H1 (cell line): ENCODE measurements at regions not wholly inside any gene's neighbourhood (a gene's known extent, or its start where the extent isn't known, plus 50 kb on each side); places are given as distances from the start of the nearest gene placed in this dataset.

Experiments used
- CBX8 ChIP-seq: fragments of 300-800, 300-1000 bp; sonication (generic); IDR thresholded peaks from 2 replicates; pipeline ENCODE4 v1.7.1; 2016; ENCODE audit warnings: low read depth, low read length, borderline replicate concordance
- EZH2 ChIP-seq: fragments of 200-600 bp; sonication (generic); IDR thresholded peaks from 2 replicates; pipeline ENCODE4 v1.7.1; 2012; ENCODE audit warnings: low read depth, mild to moderate bottlenecking, moderate library complexity, low read length, inconsistent platforms; ENCODE audit not compliant: severe bottlenecking
- JUND ChIP-seq: IDR thresholded peaks from 2 replicates; pipeline ENCODE4 v1.6.1; 2011; ENCODE audit warnings: mild to moderate bottlenecking, improper control_type of control experiment, low read length
- MAFK ChIP-seq: IDR thresholded peaks from 2 replicates; pipeline ENCODE4 v1.6.1; 2012; ENCODE audit warnings: low read depth, mild to moderate bottlenecking, improper control_type of control experiment, low read length
- RXRA ChIP-seq: IDR thresholded peaks from 2 replicates; pipeline ENCODE4 v1.6.1; 2011; ENCODE audit warnings: low read depth, mild to moderate bottlenecking, low read length, moderate library complexity; ENCODE audit not compliant: insufficient read depth
- SAP30 ChIP-seq: fragments of 300-600 bp; sonication (generic); IDR thresholded peaks from 2 replicates; pipeline ENCODE4 v1.7.1; 2012; ENCODE audit warnings: low read length, moderate library complexity, mild to moderate bottlenecking, inconsistent platforms; ENCODE audit not compliant: insufficient read depth, insufficient replicate concordance
- TEAD4 ChIP-seq: IDR thresholded peaks from 2 replicates; pipeline ENCODE4 v1.6.1; 2012; ENCODE audit warnings: low read depth, low read length, inconsistent platforms, mixed read lengths
- ZNF274 ChIP-seq: IDR thresholded peaks from 2 replicates; pipeline ENCODE4 v1.7.0; 2012; ENCODE audit warnings: low read length, borderline replicate concordance; ENCODE audit errors: extremely low read depth
- TF ChIP-seq, protein P1 (sequence below): fragments of 300-600 bp; sonication (generic); IDR thresholded peaks from 2 replicates; pipeline ENCODE4 v1.7.1; 2012; ENCODE audit warnings: low read length, moderate library complexity, mild to moderate bottlenecking, inconsistent platforms; ENCODE audit not compliant: insufficient replicate concordance
- TF ChIP-seq, protein P2 (sequence below): IDR thresholded peaks from 2 replicates; pipeline ENCODE4 v1.6.1; 2012; ENCODE audit warnings: inconsistent platforms

DNA sequence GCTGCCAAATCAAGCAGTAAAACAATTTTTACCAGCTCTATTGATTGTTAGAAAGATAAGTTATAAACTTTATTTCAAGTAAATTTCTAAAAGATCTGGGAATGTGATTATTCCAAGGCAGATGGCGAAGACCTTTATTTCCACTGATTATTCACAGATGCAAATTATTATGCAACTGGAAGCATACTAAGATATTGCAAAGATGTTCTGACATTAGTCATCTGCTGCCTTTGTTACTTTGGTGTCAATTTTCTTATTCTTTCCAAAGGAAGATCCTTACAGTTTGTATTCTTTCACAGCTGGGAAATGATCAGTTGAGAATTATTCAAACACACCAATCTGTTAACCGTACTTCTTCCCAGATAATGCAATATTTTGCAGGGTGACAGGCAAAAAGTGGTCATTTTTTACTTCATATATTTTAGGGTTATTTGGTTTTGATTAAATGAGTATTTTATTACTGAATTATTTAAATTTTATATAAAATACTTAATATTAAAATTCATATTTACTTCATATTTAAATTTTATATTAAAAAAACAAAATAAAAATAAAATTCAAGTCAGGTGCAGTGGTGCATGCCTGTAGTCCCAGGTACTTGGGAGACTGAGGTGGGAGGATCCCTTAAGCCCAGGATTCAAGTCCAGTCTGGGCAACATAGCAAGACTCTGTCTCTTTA, 171.3 kb downstream of the FZD1 start (continued):
- TF ChIP-seq, protein P1, sequence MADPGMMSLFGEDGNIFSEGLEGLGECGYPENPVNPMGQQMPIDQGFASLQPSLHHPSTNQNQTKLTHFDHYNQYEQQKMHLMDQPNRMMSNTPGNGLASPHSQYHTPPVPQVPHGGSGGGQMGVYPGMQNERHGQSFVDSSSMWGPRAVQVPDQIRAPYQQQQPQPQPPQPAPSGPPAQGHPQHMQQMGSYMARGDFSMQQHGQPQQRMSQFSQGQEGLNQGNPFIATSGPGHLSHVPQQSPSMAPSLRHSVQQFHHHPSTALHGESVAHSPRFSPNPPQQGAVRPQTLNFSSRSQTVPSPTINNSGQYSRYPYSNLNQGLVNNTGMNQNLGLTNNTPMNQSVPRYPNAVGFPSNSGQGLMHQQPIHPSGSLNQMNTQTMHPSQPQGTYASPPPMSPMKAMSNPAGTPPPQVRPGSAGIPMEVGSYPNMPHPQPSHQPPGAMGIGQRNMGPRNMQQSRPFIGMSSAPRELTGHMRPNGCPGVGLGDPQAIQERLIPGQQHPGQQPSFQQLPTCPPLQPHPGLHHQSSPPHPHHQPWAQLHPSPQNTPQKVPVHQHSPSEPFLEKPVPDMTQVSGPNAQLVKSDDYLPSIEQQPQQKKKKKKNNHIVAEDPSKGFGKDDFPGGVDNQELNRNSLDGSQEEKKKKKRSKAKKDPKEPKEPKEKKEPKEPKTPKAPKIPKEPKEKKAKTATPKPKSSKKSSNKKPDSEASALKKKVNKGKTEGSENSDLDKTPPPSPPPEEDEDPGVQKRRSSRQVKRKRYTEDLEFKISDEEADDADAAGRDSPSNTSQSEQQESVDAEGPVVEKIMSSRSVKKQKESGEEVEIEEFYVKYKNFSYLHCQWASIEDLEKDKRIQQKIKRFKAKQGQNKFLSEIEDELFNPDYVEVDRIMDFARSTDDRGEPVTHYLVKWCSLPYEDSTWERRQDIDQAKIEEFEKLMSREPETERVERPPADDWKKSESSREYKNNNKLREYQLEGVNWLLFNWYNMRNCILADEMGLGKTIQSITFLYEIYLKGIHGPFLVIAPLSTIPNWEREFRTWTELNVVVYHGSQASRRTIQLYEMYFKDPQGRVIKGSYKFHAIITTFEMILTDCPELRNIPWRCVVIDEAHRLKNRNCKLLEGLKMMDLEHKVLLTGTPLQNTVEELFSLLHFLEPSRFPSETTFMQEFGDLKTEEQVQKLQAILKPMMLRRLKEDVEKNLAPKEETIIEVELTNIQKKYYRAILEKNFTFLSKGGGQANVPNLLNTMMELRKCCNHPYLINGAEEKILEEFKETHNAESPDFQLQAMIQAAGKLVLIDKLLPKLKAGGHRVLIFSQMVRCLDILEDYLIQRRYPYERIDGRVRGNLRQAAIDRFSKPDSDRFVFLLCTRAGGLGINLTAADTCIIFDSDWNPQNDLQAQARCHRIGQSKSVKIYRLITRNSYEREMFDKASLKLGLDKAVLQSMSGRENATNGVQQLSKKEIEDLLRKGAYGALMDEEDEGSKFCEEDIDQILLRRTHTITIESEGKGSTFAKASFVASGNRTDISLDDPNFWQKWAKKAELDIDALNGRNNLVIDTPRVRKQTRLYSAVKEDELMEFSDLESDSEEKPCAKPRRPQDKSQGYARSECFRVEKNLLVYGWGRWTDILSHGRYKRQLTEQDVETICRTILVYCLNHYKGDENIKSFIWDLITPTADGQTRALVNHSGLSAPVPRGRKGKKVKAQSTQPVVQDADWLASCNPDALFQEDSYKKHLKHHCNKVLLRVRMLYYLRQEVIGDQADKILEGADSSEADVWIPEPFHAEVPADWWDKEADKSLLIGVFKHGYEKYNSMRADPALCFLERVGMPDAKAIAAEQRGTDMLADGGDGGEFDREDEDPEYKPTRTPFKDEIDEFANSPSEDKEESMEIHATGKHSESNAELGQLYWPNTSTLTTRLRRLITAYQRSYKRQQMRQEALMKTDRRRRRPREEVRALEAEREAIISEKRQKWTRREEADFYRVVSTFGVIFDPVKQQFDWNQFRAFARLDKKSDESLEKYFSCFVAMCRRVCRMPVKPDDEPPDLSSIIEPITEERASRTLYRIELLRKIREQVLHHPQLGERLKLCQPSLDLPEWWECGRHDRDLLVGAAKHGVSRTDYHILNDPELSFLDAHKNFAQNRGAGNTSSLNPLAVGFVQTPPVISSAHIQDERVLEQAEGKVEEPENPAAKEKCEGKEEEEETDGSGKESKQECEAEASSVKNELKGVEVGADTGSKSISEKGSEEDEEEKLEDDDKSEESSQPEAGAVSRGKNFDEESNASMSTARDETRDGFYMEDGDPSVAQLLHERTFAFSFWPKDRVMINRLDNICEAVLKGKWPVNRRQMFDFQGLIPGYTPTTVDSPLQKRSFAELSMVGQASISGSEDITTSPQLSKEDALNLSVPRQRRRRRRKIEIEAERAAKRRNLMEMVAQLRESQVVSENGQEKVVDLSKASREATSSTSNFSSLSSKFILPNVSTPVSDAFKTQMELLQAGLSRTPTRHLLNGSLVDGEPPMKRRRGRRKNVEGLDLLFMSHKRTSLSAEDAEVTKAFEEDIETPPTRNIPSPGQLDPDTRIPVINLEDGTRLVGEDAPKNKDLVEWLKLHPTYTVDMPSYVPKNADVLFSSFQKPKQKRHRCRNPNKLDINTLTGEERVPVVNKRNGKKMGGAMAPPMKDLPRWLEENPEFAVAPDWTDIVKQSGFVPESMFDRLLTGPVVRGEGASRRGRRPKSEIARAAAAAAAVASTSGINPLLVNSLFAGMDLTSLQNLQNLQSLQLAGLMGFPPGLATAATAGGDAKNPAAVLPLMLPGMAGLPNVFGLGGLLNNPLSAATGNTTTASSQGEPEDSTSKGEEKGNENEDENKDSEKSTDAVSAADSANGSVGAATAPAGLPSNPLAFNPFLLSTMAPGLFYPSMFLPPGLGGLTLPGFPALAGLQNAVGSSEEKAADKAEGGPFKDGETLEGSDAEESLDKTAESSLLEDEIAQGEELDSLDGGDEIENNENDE, result no peak
- TF ChIP-seq TEAD4 (no peak), JUND (no peak), CBX8 (no peak), RXRA (no peak), EZH2 (no peak), MAFK (no peak), SAP30 (no peak), ZNF274 (no peak)
- TF ChIP-seq, protein P2, sequence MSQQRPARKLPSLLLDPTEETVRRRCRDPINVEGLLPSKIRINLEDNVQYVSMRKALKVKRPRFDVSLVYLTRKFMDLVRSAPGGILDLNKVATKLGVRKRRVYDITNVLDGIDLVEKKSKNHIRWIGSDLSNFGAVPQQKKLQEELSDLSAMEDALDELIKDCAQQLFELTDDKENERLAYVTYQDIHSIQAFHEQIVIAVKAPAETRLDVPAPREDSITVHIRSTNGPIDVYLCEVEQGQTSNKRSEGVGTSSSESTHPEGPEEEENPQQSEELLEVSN, result no peak
